Sigmoid colon (tissue), 4 donors: ENCODE measurements at regions not wholly inside any gene's neighbourhood (a gene's known extent, or its start where the extent isn't known, plus 50 kb on each side); places are given as distances from the start of the nearest gene placed in this dataset.
"Not testable (repeated sequence)": the region's sequence is repeated elsewhere in the genome, so short reads cannot be mapped to it uniquely, and the experiment has no call there.

ENCODE experiments used
- CTCF ChIP-seq, 4 experiments: fragments of 450-650 bp in 3 of 4; fragments of 200-600 bp in 1 of 4; IDR thresholded peaks; one replicate each; pipeline ENCODE4 v1.5.1; 2016 to 2019; ENCODE audit warnings: antibody characterized with exemption in 4 of 4, mild to moderate bottlenecking in 3 of 4, moderate library complexity in 2 of 4
- EP300 ChIP-seq, 4 donors: sonication (generic); formaldehyde crosslinking; IDR thresholded peaks; one replicate each; pipeline ENCODE4 v1.6.1; 2017; ENCODE audit warnings: antibody characterized with exemption in 4 of 4
- POLR2A ChIP-seq, 2 donors: fragments of 450-650 bp; IDR thresholded peaks; one replicate each; pipeline ENCODE4 v1.6.1; 2016; ENCODE audit warnings: antibody characterized with exemption in 2 of 2, mild to moderate bottlenecking in 2 of 2, moderate library complexity in 2 of 2

DNA sequence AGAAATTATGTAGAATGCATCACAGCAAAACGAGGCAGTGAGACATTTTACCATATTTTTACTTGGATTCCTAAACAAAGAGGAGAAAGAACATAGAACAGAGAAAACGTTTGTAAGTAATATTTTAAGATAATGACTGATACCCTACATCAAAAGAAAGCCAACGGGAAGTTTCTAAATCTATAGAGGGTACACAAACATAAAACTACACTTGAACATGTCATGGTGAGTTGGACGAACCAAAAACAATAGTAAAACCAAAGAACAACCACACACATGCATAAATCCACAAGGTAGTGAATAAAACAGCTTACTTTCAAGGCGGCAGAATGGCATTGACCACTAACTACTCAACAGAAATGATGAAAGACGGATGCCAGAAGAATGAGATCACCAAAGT is 209.7 kb upstream of the NOTCH2NLA start:
- TF ChIP-seq CTCF, POLR2A, EP300 (IDR thresholded peaks at IDR 0.05): not testable (repeated sequence)
